COR-L47 (cell line): ENCODE measurements at regions not wholly inside any gene's neighbourhood (a gene's known extent, or its start where the extent isn't known, plus 50 kb on each side); places are given as distances from the start of the nearest gene placed in this dataset.
A peak's percentile ranks its signal among the peaks of the same experiment; 100 is the strongest.
"Not testable (repeated sequence)": the region's sequence is repeated elsewhere in the genome, so short reads cannot be mapped to it uniquely, and the experiment has no call there.

ENCODE experiments used
- DNase-seq: peaks from one replicate; lab custom pipeline; 2025; lab: John Stamatoyannopoulos, UW

GRCh38 chr5:92560698-92561401 lies 1020.2 kb downstream of the NR2F1-AS1 start:
- DNase-seq = peak; percentile 51

GRCh38 chr5:92559781-92560180 lies 1021.2 kb downstream of the NR2F1-AS1 start:
- DNase-seq = no peak

DNA sequence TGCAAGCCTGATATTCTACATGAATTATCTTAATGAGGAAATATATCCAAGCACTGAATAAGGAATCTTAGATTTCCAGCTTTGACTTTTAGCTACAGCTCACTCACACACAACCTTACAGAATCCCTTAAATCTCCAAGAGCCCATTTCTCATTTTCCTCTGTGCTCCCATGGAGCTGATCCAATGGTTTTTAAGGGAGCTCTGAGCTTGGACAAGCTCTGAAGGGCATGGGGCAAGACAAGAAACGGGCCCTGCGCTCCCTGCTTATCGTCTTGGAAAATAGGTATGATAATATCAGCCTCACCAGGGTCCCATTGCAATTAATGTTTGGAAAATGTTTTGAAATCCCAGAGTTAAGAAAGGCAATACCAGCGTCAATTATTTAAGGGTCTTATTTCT lies 1021.7 kb downstream of the NR2F1-AS1 start:
- DNase-seq = no peak

GRCh38 chr5:92556747-92557146 lies 1024.3 kb downstream of the NR2F1-AS1 start:
- DNase-seq = no peak

GRCh38 chr5:92554447-92555085 lies 1026.5 kb downstream of the NR2F1-AS1 start:
- DNase-seq = no peak

DNA sequence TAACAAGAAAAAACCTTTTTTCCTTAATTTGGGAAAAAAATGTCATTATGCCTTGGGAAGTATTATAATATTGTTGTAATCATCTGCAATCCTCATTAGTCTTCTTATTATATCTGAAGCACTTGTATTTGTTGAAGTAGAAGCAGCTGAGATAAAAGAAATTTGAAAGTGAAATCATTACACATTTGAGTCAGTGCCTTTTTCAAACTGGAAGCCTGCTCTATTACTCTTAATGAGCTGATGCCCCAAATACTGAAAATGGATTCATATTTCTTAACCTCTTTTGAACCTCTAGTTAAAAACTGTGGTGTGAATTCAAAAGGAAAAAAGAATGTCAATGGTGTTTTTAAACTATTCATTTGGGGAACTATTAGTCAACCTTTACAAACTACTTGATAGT lies 1027.7 kb downstream of the NR2F1-AS1 start:
- DNase-seq = no peak

GRCh38 chr5:92552206-92553160 lies 1028.5 kb downstream of the NR2F1-AS1 start:
- DNase-seq = no peak

DNA sequence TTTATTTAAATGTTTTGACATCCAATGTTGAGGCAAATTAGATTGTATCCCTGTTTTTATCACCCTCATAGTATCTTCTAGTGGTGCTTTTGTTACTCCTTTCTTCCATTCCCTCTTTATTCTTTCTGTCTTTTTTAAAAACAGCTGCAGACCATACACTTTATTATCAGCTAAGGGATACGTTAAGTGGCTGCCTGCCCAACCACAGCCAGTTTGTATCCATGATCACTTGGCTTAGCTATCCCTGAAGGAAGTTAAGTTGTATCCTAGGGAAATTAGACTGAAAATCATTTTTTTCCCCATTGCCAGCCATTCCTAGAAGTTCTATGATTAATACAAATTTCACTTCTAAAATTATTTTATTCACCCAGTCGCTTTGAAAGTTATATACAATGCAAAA lies 1032.7 kb downstream of the NR2F1-AS1 start:
- DNase-seq = no peak

DNA sequence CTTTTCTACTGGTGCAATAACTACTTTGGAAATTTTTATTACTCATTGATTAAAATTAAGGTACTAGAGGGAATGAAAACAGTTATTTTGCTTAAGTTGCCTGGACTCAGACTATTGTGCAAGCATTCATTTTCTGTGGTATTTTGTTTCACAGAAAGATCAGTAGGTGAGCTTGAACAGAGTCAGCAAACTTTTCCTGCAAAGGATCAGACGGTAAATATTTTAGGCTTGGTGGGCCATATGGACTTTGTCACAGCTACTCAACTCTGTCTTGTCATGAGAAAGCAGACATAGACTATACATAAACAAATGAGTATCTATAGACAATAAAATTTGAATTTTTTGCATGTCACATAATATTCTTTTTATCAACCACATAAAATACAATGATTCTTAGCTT lies 1036.4 kb downstream of the NR2F1-AS1 start:
- no peak for DNase-seq

- no peak for DNase-seq
Observed at GRCh38 chr5:92544036-92544435, 1037.0 kb downstream of the NR2F1-AS1 start.

DNA sequence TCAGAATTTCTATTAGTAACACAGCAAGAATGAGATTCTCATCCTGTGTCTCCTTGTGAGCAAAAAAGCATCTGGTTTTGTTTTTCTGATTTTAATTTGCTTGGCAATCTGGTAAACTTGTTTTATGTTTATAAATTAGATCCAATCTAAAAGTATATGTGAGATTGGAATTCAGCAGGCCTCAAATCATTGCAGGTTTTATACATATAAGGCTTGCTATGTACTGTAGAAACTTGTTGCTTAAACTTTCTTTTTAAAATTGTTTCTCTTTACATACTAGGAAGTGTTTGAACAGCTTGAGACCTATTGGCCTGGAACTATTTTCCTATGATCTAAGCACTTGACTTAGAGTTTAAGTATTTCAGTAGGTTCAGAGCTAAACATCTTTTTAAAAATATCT lies 1037.8 kb downstream of the NR2F1-AS1 start:
- no peak for DNase-seq

- DNase-seq = not testable (repeated sequence)
Observed at GRCh38 chr5:92542017-92542416, 1039.0 kb downstream of the NR2F1-AS1 start.

DNA sequence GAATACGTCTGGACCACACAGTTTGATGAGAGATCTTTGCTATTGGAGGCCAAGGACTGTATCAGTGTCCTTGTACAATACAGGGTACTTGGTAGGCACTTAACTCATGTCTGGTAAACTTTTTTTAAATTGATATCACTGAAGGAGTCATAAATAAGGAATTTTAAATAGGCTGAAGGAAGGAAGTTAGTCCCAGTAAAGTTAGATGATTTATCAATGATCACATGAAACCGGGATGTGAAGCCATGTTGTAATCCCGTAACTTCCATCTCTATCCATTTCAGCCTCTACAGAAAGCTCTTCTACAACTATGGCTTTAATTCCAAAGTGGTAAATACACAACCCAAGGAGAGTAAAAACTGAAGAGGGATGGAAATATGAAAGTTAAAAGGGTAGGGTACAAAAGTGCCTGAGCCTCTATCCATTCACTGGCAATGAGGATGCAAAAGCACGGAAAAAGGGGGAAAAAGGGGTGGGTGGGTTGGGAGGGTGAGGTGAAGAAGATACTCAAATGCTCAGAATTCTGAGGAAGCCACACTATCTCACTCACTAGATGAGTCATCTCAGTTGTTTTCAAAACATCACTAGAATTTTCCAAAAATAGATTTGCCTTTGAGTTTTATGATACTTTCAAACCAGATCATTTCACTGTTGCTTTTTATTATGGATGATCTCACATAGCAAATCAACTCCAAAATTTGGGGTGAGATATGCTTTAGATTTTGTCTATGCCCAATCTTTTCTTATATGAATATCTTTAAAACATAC lies 1053.5 kb downstream of the NR2F1-AS1 start:
- no peak for DNase-seq

DNA sequence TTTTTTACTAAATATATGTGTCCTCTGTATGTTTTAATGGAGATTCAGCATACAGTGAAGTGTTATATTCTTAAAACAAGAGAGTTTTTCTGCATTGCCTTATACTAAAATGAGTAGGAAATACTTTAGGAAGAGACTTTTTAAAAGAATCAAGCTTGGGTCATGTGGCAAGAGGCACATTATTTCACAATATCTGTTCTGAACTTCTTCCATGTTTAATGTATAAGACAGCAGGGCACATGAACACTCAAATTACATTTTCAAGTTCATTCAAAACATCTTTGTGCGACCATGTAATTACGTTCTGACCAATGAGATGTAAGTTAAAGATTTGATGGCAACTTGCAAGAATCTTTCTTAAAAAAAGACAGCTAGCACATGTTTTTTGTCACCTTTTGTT lies 1055.9 kb downstream of the NR2F1-AS1 start:
- DNase-seq = no peak

- DNase-seq = peak; percentile 79
Observed at GRCh38 chr5:92519811-92520632, 1061.0 kb downstream of the NR2F1-AS1 start.

DNA sequence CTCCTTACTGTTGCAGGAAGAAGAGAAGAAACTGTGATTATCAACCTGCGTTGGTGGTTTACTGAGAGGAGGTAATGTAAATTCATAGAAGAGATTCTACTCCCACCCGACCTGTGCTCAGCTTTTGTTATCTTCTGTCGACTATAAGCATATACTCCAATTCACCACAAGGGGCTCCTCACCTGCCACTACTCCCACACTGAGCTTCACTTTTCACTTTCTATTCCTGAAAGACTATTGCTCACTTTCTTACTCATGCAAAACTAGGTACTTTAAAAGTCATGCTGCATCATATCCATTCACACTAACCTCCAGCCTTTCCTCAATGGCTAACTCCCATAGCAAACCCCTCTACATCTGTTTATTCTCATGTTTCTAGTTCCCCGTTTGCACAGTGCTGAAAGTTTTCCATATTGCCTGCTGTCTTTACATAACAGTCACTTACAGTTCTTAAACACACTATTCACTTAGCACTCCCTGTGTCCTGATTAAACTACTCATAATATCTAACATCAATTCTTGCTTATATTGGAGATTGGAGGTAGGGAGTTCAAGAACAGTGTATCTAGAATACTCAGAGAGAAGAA lies 1062.6 kb downstream of the NR2F1-AS1 start:
- DNase-seq = no peak

GRCh38 chr5:92514896-92515295 lies 1066.1 kb downstream of the NR2F1-AS1 start:
- DNase-seq = no peak

DNA sequence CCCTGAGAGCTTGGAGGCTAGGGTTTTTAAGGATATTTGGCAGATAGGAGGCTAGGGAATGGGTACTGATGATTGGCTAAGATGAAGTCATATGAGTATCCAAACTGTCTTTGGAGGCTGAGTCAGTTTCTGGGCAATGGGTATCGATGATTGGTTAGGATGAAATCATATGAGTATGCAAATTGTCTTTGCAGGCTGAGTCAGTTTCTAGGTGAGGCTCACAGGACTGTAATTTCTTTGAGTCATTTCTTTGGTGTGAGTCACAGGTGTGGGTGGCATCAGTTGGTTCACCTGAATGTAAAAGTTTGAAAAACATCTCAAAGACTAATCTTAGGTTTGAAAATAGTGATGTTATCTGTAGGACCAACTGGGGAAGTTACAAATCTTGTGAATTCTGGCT lies 1068.0 kb downstream of the NR2F1-AS1 start:
- DNase-seq = no peak

DNA sequence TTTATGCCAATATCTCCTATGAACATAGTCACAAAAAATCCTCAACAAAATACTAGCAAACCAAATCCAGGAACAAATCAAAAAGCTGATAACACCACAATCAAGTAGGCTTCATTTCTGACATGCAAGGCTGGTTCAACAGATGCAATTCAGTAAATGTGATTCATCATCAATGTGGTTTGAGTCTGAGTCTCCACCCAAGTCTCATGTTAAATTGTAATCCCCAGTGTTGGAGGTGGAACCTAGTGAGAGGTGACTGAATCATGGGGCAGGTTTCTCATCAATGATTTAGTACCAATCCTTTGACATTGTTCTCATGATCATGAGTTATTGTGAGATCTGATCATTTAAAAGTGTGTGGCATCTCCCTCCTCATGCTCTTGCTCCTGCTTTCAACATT lies 1072.7 kb downstream of the NR2F1-AS1 start:
- no peak for DNase-seq

DNA sequence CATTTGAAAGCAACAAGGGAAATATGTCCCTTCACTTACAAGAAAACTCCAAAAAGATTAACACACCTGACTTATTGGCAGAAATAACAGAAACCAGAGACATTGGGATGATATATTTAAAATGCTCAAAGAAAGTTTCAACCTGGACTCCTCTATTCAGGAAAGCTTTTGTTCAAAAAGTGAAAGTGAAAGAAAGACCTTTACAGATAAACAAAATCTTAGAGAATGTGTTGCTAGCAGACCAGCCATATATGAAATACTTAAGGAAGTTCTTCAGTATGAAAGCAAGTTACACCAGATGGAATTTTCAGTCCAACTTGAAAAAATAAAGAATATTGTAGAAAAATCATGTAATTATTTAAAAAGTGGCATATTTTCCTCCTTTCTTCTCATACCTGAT lies 1075.1 kb downstream of the NR2F1-AS1 start:
- no peak for DNase-seq

DNA sequence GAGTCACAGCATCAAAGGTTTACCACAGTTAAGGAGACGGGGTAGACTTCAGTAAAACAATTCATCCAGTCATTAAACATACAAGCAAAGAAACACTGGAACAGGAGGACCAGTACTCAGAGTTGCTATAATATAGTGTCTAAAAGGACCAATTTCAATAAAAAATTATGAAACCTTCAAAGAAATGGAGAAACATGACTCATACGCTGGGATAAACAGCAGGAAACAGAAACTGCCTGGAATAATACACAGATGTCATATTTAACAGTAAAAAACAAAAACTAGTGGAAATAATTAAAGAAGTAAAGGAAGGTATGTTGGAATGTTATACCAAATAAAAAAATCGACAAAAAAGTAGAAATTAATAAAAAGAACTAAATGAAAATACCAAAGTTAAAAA lies 1075.9 kb downstream of the NR2F1-AS1 start:
- DNase-seq = no peak
